Panc1 (cell line): ENCODE measurements at regions not wholly inside any gene's neighbourhood (a gene's known extent, or its start where the extent isn't known, plus 50 kb on each side); places are given as distances from the start of the nearest gene placed in this dataset.

Source experiments
- SIN3A ChIP-seq: IDR thresholded peaks from 2 replicates; pipeline ENCODE4 v1.6.1; 2012; ENCODE audit warnings: low read depth, mild to moderate bottlenecking, low read length, moderate library complexity, borderline replicate concordance; ENCODE audit not compliant: insufficient read depth
- TF ChIP-seq, protein P1 (sequence below): fragments of 450-650 bp; IDR thresholded peaks from 2 replicates; pipeline ENCODE4 v1.5.1; 2017; ENCODE audit warnings: mild to moderate bottlenecking
- TF ChIP-seq, protein P2 (sequence below), 2 experiments: IDR thresholded peaks; 2 replicates each; pipeline ENCODE4 v1.6.1; 2011 to 2012; ENCODE audit warnings: low read depth in 2 of 2, control low read depth in 1 of 2, low read length in 1 of 2, mild to moderate bottlenecking in 1 of 2, moderate library complexity in 1 of 2; ENCODE audit not compliant: insufficient read depth in 1 of 2

DNA sequence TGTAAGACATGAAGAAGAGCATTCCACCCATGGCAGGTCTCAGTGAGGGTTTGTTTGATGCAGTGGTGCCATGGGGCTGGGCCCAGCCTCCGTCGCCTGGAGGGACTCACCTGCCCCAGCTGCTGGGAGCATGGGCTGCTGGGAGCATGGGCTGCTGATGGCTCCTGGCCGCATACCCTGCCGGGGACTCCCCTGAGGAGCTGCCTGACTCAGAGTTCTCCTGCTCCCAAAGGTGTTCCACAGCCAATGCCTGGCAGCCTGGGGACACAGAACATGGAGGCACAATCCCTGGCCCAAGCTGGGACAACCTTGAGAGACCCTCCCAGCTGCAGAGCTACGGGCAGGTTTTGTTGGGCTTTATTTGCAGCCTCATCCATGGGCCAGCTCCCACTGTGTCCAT is 108.4 kb downstream of the COPS8 start:
- TF ChIP-seq, protein P1, sequence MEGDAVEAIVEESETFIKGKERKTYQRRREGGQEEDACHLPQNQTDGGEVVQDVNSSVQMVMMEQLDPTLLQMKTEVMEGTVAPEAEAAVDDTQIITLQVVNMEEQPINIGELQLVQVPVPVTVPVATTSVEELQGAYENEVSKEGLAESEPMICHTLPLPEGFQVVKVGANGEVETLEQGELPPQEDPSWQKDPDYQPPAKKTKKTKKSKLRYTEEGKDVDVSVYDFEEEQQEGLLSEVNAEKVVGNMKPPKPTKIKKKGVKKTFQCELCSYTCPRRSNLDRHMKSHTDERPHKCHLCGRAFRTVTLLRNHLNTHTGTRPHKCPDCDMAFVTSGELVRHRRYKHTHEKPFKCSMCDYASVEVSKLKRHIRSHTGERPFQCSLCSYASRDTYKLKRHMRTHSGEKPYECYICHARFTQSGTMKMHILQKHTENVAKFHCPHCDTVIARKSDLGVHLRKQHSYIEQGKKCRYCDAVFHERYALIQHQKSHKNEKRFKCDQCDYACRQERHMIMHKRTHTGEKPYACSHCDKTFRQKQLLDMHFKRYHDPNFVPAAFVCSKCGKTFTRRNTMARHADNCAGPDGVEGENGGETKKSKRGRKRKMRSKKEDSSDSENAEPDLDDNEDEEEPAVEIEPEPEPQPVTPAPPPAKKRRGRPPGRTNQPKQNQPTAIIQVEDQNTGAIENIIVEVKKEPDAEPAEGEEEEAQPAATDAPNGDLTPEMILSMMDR: no peak
- TF ChIP-seq, protein P2, sequence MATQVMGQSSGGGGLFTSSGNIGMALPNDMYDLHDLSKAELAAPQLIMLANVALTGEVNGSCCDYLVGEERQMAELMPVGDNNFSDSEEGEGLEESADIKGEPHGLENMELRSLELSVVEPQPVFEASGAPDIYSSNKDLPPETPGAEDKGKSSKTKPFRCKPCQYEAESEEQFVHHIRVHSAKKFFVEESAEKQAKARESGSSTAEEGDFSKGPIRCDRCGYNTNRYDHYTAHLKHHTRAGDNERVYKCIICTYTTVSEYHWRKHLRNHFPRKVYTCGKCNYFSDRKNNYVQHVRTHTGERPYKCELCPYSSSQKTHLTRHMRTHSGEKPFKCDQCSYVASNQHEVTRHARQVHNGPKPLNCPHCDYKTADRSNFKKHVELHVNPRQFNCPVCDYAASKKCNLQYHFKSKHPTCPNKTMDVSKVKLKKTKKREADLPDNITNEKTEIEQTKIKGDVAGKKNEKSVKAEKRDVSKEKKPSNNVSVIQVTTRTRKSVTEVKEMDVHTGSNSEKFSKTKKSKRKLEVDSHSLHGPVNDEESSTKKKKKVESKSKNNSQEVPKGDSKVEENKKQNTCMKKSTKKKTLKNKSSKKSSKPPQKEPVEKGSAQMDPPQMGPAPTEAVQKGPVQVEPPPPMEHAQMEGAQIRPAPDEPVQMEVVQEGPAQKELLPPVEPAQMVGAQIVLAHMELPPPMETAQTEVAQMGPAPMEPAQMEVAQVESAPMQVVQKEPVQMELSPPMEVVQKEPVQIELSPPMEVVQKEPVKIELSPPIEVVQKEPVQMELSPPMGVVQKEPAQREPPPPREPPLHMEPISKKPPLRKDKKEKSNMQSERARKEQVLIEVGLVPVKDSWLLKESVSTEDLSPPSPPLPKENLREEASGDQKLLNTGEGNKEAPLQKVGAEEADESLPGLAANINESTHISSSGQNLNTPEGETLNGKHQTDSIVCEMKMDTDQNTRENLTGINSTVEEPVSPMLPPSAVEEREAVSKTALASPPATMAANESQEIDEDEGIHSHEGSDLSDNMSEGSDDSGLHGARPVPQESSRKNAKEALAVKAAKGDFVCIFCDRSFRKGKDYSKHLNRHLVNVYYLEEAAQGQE (IDR thresholded peaks at IDR 0.05; ENCODE audit: insufficient read depth in 1 of 2, low read depth in 2 of 2, low read length in 1 of 2): no peak
- TF ChIP-seq SIN3A: no peak
